ENCODE measurements at regions not wholly inside any gene's neighbourhood (a gene's known extent, or its start where the extent isn't known, plus 50 kb on each side); places are given as distances from the start of the nearest gene placed in this dataset.

GRCh38 chr18:45336448-45336847, 278.8 kb upstream of the SLC14A2 start:
- TF ChIP-seq CTCF (IDR thresholded peaks at IDR 0.05; ENCODE audit: low read depth, low read length) = no peak
- H3K4me3 ChIP-seq (ENCODE audit: low read depth, low read length) = no peak overlapping the region

GRCh38 chr18:45337477-45337876, 277.8 kb upstream of the SLC14A2 start:
- no peak overlapping the region for H3K4me3 ChIP-seq (ENCODE audit: low read depth, low read length)
- no peak for TF ChIP-seq CTCF (IDR thresholded peaks at IDR 0.05; ENCODE audit: low read depth, low read length)

- H3K4me3 ChIP-seq (ENCODE audit: low read depth, low read length) = no peak overlapping the region
- no peak for TF ChIP-seq CTCF (IDR thresholded peaks at IDR 0.05; ENCODE audit: low read depth, low read length)
Measured at GRCh38 chr18:45339810-45340550, 275.3 kb upstream of the SLC14A2 start.

GRCh38 chr18:45340884-45341283, 274.4 kb upstream of the SLC14A2 start:
- no peak overlapping the region for H3K4me3 ChIP-seq (ENCODE audit: low read depth, low read length)
- TF ChIP-seq CTCF (IDR thresholded peaks at IDR 0.05; ENCODE audit: low read depth, low read length) = no peak

DNA sequence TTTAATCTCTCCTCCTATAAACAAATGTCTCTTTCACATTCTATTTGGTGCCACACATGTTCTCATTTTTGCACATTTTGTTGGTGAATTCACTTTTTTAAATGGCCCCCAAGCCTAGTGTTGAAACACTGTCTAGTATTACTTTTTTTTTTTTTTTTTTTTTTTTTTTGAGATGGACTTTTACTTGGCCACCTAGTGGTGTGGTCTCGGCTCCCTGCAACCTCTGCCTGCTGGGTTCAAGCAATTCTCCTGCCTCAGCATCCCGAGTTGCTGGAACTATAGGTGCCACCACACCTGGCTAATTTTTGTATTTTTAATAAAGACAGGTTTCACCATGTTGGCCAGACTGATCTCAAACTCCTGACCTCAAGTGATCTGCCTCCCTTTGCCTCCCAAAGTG, 273.8 kb upstream of the SLC14A2 start:
- H3K4me3 ChIP-seq (ENCODE audit: low read depth, low read length) = no peak overlapping the region
- no peak for TF ChIP-seq CTCF (IDR thresholded peaks at IDR 0.05; ENCODE audit: low read depth, low read length)

GRCh38 chr18:45342166-45342565, 273.1 kb upstream of the SLC14A2 start:
- no peak for TF ChIP-seq CTCF (IDR thresholded peaks at IDR 0.05; ENCODE audit: low read depth, low read length)
- no peak overlapping the region for H3K4me3 ChIP-seq (ENCODE audit: low read depth, low read length)

DNA sequence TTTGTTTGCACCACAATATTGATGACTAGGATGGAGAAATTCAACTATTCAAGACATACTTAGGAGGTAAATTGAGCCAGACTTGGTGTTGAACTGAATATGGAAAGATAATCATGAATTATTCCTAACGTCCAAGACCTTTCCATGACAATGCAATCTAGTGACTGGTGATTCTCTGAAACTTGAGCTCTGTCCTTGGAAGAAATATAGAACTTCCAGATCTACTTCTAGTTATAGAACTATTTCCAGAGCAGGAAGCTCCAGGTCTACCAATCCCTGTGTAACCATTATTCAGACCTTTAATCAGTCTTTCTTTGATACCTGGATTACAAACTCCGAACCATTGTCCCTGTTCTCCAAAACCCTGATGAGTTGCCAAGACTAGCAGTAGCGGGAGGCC, 272.6 kb upstream of the SLC14A2 start:
- H3K4me3 ChIP-seq (ENCODE audit: low read depth, low read length) = no peak overlapping the region
- no peak for TF ChIP-seq CTCF (IDR thresholded peaks at IDR 0.05; ENCODE audit: low read depth, low read length)
